ENCODE measurements at regions not wholly inside any gene's neighbourhood (a gene's known extent, or its start where the extent isn't known, plus 50 kb on each side); places are given as distances from the start of the nearest gene placed in this dataset.

- TF ChIP-seq POLR2A (IDR thresholded peaks at IDR 0.05) (no peak), CTCF (IDR thresholded peaks at IDR 0.05) (no peak), POLR2AphosphoS5 (IDR thresholded peaks at IDR 0.05) (peak in 1 of 2 donors; percentile 54)
Measured at GRCh38 chr1:221188458-221188857, 309.2 kb downstream of the HLX start.

Measured in upper lobe of left lung (tissue), 4 donors.